ENCODE measurements at regions not wholly inside any gene's neighbourhood (a gene's known extent, or its start where the extent isn't known, plus 50 kb on each side); places are given as distances from the start of the nearest gene placed in this dataset.
"Not testable (repeated sequence)": the region's sequence is repeated elsewhere in the genome, so short reads cannot be mapped to it uniquely, and the experiment has no call there.

- no peaks in the 10 kb centered on the region for H3K9me2 ChIP-seq (replicated peaks; ENCODE audit: control insufficient read depth, low read length)
- no peak overlapping the region for H3K4me3 ChIP-seq (ENCODE audit: low read length)
- no peaks in the 10 kb centered on the region for H3K27me3 ChIP-seq (ENCODE audit: control insufficient read depth, low read length)
- TF ChIP-seq EZH2phosphoT487 (IDR thresholded peaks at IDR 0.05; ENCODE audit: borderline replicate concordance, low read length) = no peak
- TF ChIP-seq, protein P1, sequence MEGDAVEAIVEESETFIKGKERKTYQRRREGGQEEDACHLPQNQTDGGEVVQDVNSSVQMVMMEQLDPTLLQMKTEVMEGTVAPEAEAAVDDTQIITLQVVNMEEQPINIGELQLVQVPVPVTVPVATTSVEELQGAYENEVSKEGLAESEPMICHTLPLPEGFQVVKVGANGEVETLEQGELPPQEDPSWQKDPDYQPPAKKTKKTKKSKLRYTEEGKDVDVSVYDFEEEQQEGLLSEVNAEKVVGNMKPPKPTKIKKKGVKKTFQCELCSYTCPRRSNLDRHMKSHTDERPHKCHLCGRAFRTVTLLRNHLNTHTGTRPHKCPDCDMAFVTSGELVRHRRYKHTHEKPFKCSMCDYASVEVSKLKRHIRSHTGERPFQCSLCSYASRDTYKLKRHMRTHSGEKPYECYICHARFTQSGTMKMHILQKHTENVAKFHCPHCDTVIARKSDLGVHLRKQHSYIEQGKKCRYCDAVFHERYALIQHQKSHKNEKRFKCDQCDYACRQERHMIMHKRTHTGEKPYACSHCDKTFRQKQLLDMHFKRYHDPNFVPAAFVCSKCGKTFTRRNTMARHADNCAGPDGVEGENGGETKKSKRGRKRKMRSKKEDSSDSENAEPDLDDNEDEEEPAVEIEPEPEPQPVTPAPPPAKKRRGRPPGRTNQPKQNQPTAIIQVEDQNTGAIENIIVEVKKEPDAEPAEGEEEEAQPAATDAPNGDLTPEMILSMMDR (IDR thresholded peaks at IDR 0.05; ENCODE audit: low read depth, low read length, poor library complexity, severe bottlenecking) = no peak
- no peaks in the 10 kb centered on the region for H3K4me1 ChIP-seq (ENCODE audit: control insufficient read depth, low read length)
- no peaks in the 10 kb centered on the region for H4K20me1 ChIP-seq (ENCODE audit: control insufficient read depth, insufficient read depth, low read depth, low read length)
- no peaks in the 10 kb centered on the region for H3K36me3 ChIP-seq (ENCODE audit: control insufficient read depth, low read length)
- H3K27ac ChIP-seq (ENCODE audit: low read depth, low read length) = no peak overlapping the region
- H3K79me2 ChIP-seq (ENCODE audit: control insufficient read depth, low read length) = no peaks in the 10 kb centered on the region
- no peaks in the 10 kb centered on the region for H3F3A ChIP-seq (ENCODE audit: control insufficient read depth, insufficient read depth)
- H3K4me2 ChIP-seq (ENCODE audit: low read length) = no peak overlapping the region
- no peaks in the 10 kb centered on the region; the same call in 1 of the 2 replicates for H3K9me3 ChIP-seq (ENCODE audit: control insufficient read depth, insufficient read depth, low read length)
These were observed 506.8 kb upstream of the COBL start for GRCh38 chr7:51823437-51823836.

GRCh38 chr7:51817694-51818225 is 501.2 kb upstream of the COBL start:
- Histone ChIP-seq H3F3A (ENCODE audit: control insufficient read depth, insufficient read depth) (no peaks in the 10 kb centered on the region), H3K4me1 (ENCODE audit: control insufficient read depth, low read length) (no peaks in the 10 kb centered on the region)
- TF ChIP-seq EZH2phosphoT487 (IDR thresholded peaks at IDR 0.05; ENCODE audit: borderline replicate concordance, low read length) = no peak
- TF ChIP-seq, protein P1 (IDR thresholded peaks at IDR 0.05; ENCODE audit: low read depth, low read length, poor library complexity, severe bottlenecking) = no peak

DNA sequence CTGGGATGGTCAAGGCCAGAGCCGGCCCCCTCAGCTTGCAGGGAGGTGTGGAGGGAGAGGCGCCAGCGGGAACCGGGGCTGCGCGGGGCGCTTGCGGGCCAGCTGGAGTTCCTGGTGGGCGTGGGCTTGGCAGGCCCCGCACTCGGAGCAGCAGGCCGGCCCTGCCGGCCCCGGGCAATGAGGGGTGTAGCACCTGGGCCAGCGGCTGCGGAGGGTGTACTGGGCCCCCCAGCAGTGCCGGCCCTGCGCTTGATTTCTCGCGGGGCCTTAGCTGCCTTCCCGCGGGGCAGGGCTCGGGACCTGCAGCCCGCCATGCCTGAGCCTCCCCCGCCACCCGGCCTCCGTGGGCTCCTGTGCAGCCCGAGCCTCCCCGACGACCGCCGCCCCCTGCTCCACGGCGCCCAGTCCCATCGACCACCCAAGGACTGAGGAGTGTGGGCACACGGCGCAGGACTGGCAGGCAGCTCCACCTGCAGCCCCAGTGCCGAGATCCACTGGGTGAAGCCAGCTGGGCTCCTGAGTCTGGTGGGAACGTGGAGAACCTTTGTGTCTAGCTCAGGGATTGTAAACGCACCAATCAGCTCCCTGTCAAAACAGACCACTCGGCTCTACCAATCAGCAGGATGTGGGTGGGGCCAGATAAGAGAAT is 489.3 kb upstream of the COBL start:
- H3K9me3 ChIP-seq (ENCODE audit: control insufficient read depth, insufficient read depth, low read length); H3K4me3 ChIP-seq (ENCODE audit: low read length); H3K4me1 ChIP-seq (ENCODE audit: control insufficient read depth, low read length); H3F3A ChIP-seq (ENCODE audit: control insufficient read depth, insufficient read depth); H4K20me1 ChIP-seq (ENCODE audit: control insufficient read depth, insufficient read depth, low read depth, low read length); H3K27me3 ChIP-seq (ENCODE audit: control insufficient read depth, low read length); H3K27ac ChIP-seq (ENCODE audit: low read depth, low read length); H3K9me2 ChIP-seq (replicated peaks; ENCODE audit: control insufficient read depth, low read length); H3K79me2 ChIP-seq (ENCODE audit: control insufficient read depth, low read length); H3K36me3 ChIP-seq (ENCODE audit: control insufficient read depth, low read length); H3K4me2 ChIP-seq (ENCODE audit: low read length): not testable (repeated sequence)

More at GRCh38 chr7:51817694-51818225, 501.2 kb upstream of the COBL start:
- Histone ChIP-seq H3K27me3 (ENCODE audit: control insufficient read depth, low read length) (no peaks in the 10 kb centered on the region), H3K4me2 (ENCODE audit: low read length) (no peak overlapping the region), H3K27ac (ENCODE audit: low read depth, low read length) (no peak overlapping the region), H3K4me3 (ENCODE audit: low read length) (no peak overlapping the region), H3K36me3 (ENCODE audit: control insufficient read depth, low read length) (no peaks in the 10 kb centered on the region), H4K20me1 (ENCODE audit: control insufficient read depth, insufficient read depth, low read depth, low read length) (no peaks in the 10 kb centered on the region), H3K9me2 (replicated peaks; ENCODE audit: control insufficient read depth, low read length) (no peaks in the 10 kb centered on the region), H3K79me2 (ENCODE audit: control insufficient read depth, low read length) (no peaks in the 10 kb centered on the region), H3K9me3 (ENCODE audit: control insufficient read depth, insufficient read depth, low read length) (no peaks in the 10 kb centered on the region; the same call in 1 of the 2 replicates)

DNA sequence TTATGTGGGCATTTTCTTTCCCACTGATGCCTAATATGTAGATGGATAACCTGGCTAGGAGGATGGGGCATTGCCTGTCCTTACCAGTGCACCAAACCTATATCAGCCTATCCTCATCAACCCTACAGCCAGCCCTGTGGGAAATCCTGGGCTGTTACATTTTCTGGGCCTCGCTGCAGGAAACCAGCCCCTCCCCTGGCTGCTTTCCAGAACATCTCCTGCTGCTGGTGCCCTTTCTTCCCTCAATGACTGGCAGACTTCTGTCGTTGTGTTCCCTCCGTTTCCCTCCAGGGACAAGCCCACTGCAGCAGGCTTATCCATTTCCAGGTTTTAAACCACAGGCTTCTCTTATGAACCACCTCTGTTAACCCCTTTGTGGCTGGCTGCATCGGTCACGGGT is 486.1 kb upstream of the COBL start:
- no peak overlapping the region for H3K27ac ChIP-seq (ENCODE audit: low read depth, low read length)
- no peak overlapping the region for H3K4me3 ChIP-seq (ENCODE audit: low read length)
- H3K4me1 ChIP-seq (ENCODE audit: control insufficient read depth, low read length) = no peaks in the 10 kb centered on the region
- no peak overlapping the region for H3K4me2 ChIP-seq (ENCODE audit: low read length)
- no peaks in the 10 kb centered on the region for H3K9me3 ChIP-seq (ENCODE audit: control insufficient read depth, insufficient read depth, low read length)
- no peaks in the 10 kb centered on the region for H3K27me3 ChIP-seq (ENCODE audit: control insufficient read depth, low read length)
- H3F3A ChIP-seq (ENCODE audit: control insufficient read depth, insufficient read depth) = no peaks in the 10 kb centered on the region
- no peak for TF ChIP-seq EZH2phosphoT487 (IDR thresholded peaks at IDR 0.05; ENCODE audit: borderline replicate concordance, low read length)
- TF ChIP-seq, protein P1 (IDR thresholded peaks at IDR 0.05; ENCODE audit: low read depth, low read length, poor library complexity, severe bottlenecking) = no peak
- no peaks in the 10 kb centered on the region for H4K20me1 ChIP-seq (ENCODE audit: control insufficient read depth, insufficient read depth, low read depth, low read length)
- H3K79me2 ChIP-seq (ENCODE audit: control insufficient read depth, low read length) = no peaks in the 10 kb centered on the region
- no peaks in the 10 kb centered on the region for H3K9me2 ChIP-seq (replicated peaks; ENCODE audit: control insufficient read depth, low read length)
- no peaks in the 10 kb centered on the region for H3K36me3 ChIP-seq (ENCODE audit: control insufficient read depth, low read length)

All from DOHH2 (cell line).